Mesendoderm (in vitro differentiated cells): ENCODE measurements at regions not wholly inside any gene's neighbourhood (a gene's known extent, or its start where the extent isn't known, plus 50 kb on each side); places are given as distances from the start of the nearest gene placed in this dataset.
"Not testable (repeated sequence)": the region's sequence is repeated elsewhere in the genome, so short reads cannot be mapped to it uniquely, and the experiment has no call there.

Experiments used
- DNase-seq: peaks from one replicate; pipeline ENCODE4 v3.0.0; 2013
- H2AK5ac ChIP-seq: 2 replicates; pipeline ENCODE4 v1.6.1; 2013; ENCODE audit warnings: low read length, inconsistent platforms
- H2BK120ac ChIP-seq: 2 replicates; pipeline ENCODE4 v1.6.1; 2013; ENCODE audit warnings: low read depth, mild to moderate bottlenecking, low read length, moderate library complexity, mixed read lengths
- H2BK15ac ChIP-seq: replicated peaks from 2 replicates; pipeline ENCODE4 v1.6.1; 2013; ENCODE audit warnings: low read depth, mild to moderate bottlenecking, moderate library complexity
- H2BK5ac ChIP-seq: 2 replicates; pipeline ENCODE4 v1.6.1; 2013; ENCODE audit warnings: low read length, inconsistent platforms
- H3K18ac ChIP-seq: 2 replicates; pipeline ENCODE4 v1.6.1; 2013; ENCODE audit warnings: mild to moderate bottlenecking, low read length, mixed read lengths
- H3K23ac ChIP-seq: one replicate; pipeline ENCODE4 v1.6.1; 2013; ENCODE audit warnings: low read length
- H3K27ac ChIP-seq: 2 replicates; pipeline ENCODE4 v1.5.1; 2013; ENCODE audit warnings: low read depth, mild to moderate bottlenecking, inconsistent platforms, low read length, moderate library complexity
- H3K27me3 ChIP-seq: 2 replicates; pipeline ENCODE4 v1.6.1; 2013; ENCODE audit warnings: low read length, control low read depth, mild to moderate bottlenecking, inconsistent platforms; ENCODE audit not compliant: insufficient read depth, poor library complexity
- H3K36me3 ChIP-seq: 2 replicates; pipeline ENCODE4 v1.6.1; 2013; ENCODE audit warnings: low read length, inconsistent platforms; ENCODE audit not compliant: control insufficient read depth, insufficient read depth
- H3K4ac ChIP-seq: one replicate; pipeline ENCODE4 v1.6.1; 2013; ENCODE audit warnings: low read depth, mild to moderate bottlenecking, low read length, moderate library complexity
- H3K4me1 ChIP-seq: 2 replicates; pipeline ENCODE4 v1.6.1; 2013; ENCODE audit warnings: low read depth, low read length, inconsistent platforms; ENCODE audit not compliant: control insufficient read depth
- H3K4me2 ChIP-seq: 2 replicates; pipeline ENCODE4 v1.6.1; 2013; ENCODE audit warnings: low read length
- H3K4me3 ChIP-seq: 2 replicates; pipeline ENCODE4 v1.5.1; 2013; ENCODE audit warnings: mild to moderate bottlenecking, low read length
- H3K56ac ChIP-seq: one replicate; pipeline ENCODE4 v1.6.1; 2013; ENCODE audit warnings: low read length
- H3K79me1 ChIP-seq: 2 replicates; pipeline ENCODE4 v1.6.1; 2013; ENCODE audit warnings: low read length, inconsistent platforms
- H3K79me2 ChIP-seq: 2 replicates; pipeline ENCODE4 v1.6.1; 2013; ENCODE audit warnings: mild to moderate bottlenecking, low read length; ENCODE audit not compliant: control insufficient read depth, insufficient read depth
- H3K9ac ChIP-seq: 2 replicates; pipeline ENCODE4 v1.6.1; 2013; ENCODE audit warnings: low read length, inconsistent platforms
- H4K5ac ChIP-seq: one replicate; pipeline ENCODE4 v1.6.1; 2013; ENCODE audit warnings: low read length
- H4K8ac ChIP-seq: one replicate; pipeline ENCODE4 v1.6.1; 2013; ENCODE audit warnings: low read depth, mild to moderate bottlenecking, control low read depth, low read length, moderate library complexity
- WGBS: extraction: QIAGEN DNeasy Blood & Tissue Kit; methylation state at CpG from one replicate; pipeline ENCODE4 v1.1.7; 2013; ENCODE audit warnings: low lambda C conversion rate, missing lambda C conversion rate; ENCODE audit not compliant: insufficient coverage; ENCODE audit errors: extremely low coverage; 5-methylcytosine and 5-hydroxymethylcytosine counted together

GRCh38 chr4:78707793-78708192, 68.4 kb upstream of the BMP2K start:
- peak; percentile 48 for DNase-seq
- no peak overlapping the region for H3K23ac ChIP-seq
- no peaks in the 10 kb centered on the region for H3K79me1 ChIP-seq
- no peak overlapping the region for H2BK5ac ChIP-seq
- H3K56ac ChIP-seq: no peak overlapping the region
- no peaks in the 10 kb centered on the region for H3K4me1 ChIP-seq
- no peak overlapping the region for H2BK120ac ChIP-seq
- no peak overlapping the region for H4K8ac ChIP-seq
- H3K4ac ChIP-seq: no peak overlapping the region
- no peak overlapping the region for H3K9ac ChIP-seq
- no peak overlapping the region for H4K5ac ChIP-seq
- no peaks in the 10 kb centered on the region for H3K79me2 ChIP-seq
- no peak overlapping the region for H2AK5ac ChIP-seq
- H3K27me3 ChIP-seq: no peaks in the 10 kb centered on the region
- no peak overlapping the region for H3K4me2 ChIP-seq
- no peak overlapping the region for H3K27ac ChIP-seq
- H3K36me3 ChIP-seq: no peaks in the 10 kb centered on the region
- H3K4me3 ChIP-seq: no peak overlapping the region
- no CpG with 5 or more reads among the region's 5 CpGs for whole genome bisulfite sequencing
- H3K18ac ChIP-seq: no peak overlapping the region
- no peak overlapping the region for H2BK15ac ChIP-seq

- Histone ChIP-seq H3K23ac (no peak overlapping the region), H3K4me1 (no peaks in the 10 kb centered on the region), H2BK15ac (no peak overlapping the region), H2BK5ac (no peak overlapping the region), H4K8ac (no peak overlapping the region), H3K79me2 (no peaks in the 10 kb centered on the region), H3K27ac (no peak overlapping the region), H3K9ac (no peak overlapping the region), H3K18ac (no peak overlapping the region), H3K79me1 (no peaks in the 10 kb centered on the region), H3K4me3 (no peak overlapping the region), H3K56ac (no peak overlapping the region), H3K36me3 (no peaks in the 10 kb centered on the region), H3K4ac (no peak overlapping the region), H4K5ac (no peak overlapping the region), H2AK5ac (no peak overlapping the region), H2BK120ac (no peak overlapping the region), H3K27me3 (no peaks in the 10 kb centered on the region), H3K4me2 (no peak overlapping the region)
- no peak for DNase-seq
Measured at GRCh38 chr4:78710536-78710935, 65.6 kb upstream of the BMP2K start.

- H3K27ac ChIP-seq: no peak overlapping the region
Measured at GRCh38 chr4:78711676-78712075, 64.5 kb upstream of the BMP2K start.

GRCh38 chr4:78714598-78714997, 61.6 kb upstream of the BMP2K start:
- not testable (repeated sequence) for H3K4ac ChIP-seq, H4K8ac ChIP-seq, H2AK5ac ChIP-seq, H3K4me2 ChIP-seq, H2BK5ac ChIP-seq, H2BK15ac ChIP-seq, H4K5ac ChIP-seq, DNase-seq, H3K56ac ChIP-seq, H2BK120ac ChIP-seq, H3K18ac ChIP-seq, H3K79me2 ChIP-seq, H3K79me1 ChIP-seq, H3K27me3 ChIP-seq, H3K36me3 ChIP-seq, H3K4me1 ChIP-seq, H3K4me3 ChIP-seq, H3K9ac ChIP-seq, H3K23ac ChIP-seq, H3K27ac ChIP-seq
- WGBS: no CpG with 5 or more reads among the region's 4 CpGs

More at GRCh38 chr4:78711676-78712075, 64.5 kb upstream of the BMP2K start:
- Histone ChIP-seq H3K4ac (no peak overlapping the region), H3K56ac (no peak overlapping the region), H2BK15ac (no peak overlapping the region), H3K23ac (no peak overlapping the region), H3K9ac (no peak overlapping the region), H2AK5ac (no peak overlapping the region), H2BK120ac (no peak overlapping the region), H4K5ac (no peak overlapping the region), H3K79me2 (no peaks in the 10 kb centered on the region), H3K4me2 (no peak overlapping the region), H3K4me3 (no peak overlapping the region), H3K4me1 (no peaks in the 10 kb centered on the region), H4K8ac (no peak overlapping the region), H3K18ac (no peak overlapping the region), H2BK5ac (no peak overlapping the region), H3K36me3 (no peaks in the 10 kb centered on the region), H3K27me3 (no peaks in the 10 kb centered on the region), H3K79me1 (no peaks in the 10 kb centered on the region)
- WGBS: no CpG with 5 or more reads among the region's 3 CpGs
- DNase-seq: no peak

- H3K4ac ChIP-seq, H3K79me1 ChIP-seq, H3K9ac ChIP-seq, H2AK5ac ChIP-seq, H3K27me3 ChIP-seq, H3K79me2 ChIP-seq, H2BK120ac ChIP-seq, H2BK15ac ChIP-seq, H3K18ac ChIP-seq, DNase-seq, H2BK5ac ChIP-seq, H3K4me1 ChIP-seq, H4K8ac ChIP-seq, H3K23ac ChIP-seq, H3K27ac ChIP-seq, H3K4me2 ChIP-seq, H4K5ac ChIP-seq, H3K56ac ChIP-seq, H3K4me3 ChIP-seq, H3K36me3 ChIP-seq: not testable (repeated sequence)
- WGBS: no CpG with 5 or more reads among the region's 6 CpGs
Measured at GRCh38 chr4:78715372-78715771, 60.8 kb upstream of the BMP2K start.

GRCh38 chr4:78717712-78718111, 58.4 kb upstream of the BMP2K start:
- not testable (repeated sequence) for H2AK5ac ChIP-seq, H4K5ac ChIP-seq, H3K27me3 ChIP-seq, H2BK15ac ChIP-seq, H3K4ac ChIP-seq, DNase-seq, H3K56ac ChIP-seq, H3K9ac ChIP-seq, H3K27ac ChIP-seq, H3K79me1 ChIP-seq, H2BK5ac ChIP-seq, H3K4me3 ChIP-seq, H4K8ac ChIP-seq, H3K4me2 ChIP-seq, H2BK120ac ChIP-seq, H3K79me2 ChIP-seq, H3K18ac ChIP-seq, H3K23ac ChIP-seq, H3K36me3 ChIP-seq, H3K4me1 ChIP-seq
- WGBS: no CpG with 5 or more reads among the region's 8 CpGs
